HG03354 (cell line): ENCODE measurements at regions not wholly inside any gene's neighbourhood (a gene's known extent, or its start where the extent isn't known, plus 50 kb on each side); places are given as distances from the start of the nearest gene placed in this dataset.
"Not testable (repeated sequence)": the region's sequence is repeated elsewhere in the genome, so short reads cannot be mapped to it uniquely, and the experiment has no call there.

Source experiments
- ATAC-seq: cut with Tn5 transposase; IDR thresholded peaks from one replicate; pipeline ENCODE4 v1.9.1; 2021; ENCODE audit warnings: mild to moderate bottlenecking; ENCODE audit not compliant: unreplicated experiment, poor library complexity, severe bottlenecking

DNA sequence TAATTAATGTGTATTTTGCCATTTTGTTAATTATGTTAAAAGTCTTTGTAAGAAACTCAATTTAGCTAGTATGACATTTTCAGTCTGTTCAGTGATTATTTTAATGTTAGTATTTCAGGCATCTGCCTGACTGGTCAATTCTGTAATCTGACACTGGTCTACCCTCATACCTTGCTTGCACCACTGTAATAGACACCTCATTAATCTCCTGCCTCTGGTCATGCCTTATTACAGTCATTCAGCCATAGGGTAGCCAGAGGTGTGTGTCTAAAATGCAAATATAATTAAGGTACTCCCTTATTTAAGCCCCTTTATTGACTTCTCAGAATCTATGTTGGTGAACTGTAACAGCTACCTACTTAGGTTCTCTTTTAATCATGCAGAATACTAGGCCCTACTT lies 861.1 kb upstream of the IGFBP7 start:
- ATAC-seq = no peak

DNA sequence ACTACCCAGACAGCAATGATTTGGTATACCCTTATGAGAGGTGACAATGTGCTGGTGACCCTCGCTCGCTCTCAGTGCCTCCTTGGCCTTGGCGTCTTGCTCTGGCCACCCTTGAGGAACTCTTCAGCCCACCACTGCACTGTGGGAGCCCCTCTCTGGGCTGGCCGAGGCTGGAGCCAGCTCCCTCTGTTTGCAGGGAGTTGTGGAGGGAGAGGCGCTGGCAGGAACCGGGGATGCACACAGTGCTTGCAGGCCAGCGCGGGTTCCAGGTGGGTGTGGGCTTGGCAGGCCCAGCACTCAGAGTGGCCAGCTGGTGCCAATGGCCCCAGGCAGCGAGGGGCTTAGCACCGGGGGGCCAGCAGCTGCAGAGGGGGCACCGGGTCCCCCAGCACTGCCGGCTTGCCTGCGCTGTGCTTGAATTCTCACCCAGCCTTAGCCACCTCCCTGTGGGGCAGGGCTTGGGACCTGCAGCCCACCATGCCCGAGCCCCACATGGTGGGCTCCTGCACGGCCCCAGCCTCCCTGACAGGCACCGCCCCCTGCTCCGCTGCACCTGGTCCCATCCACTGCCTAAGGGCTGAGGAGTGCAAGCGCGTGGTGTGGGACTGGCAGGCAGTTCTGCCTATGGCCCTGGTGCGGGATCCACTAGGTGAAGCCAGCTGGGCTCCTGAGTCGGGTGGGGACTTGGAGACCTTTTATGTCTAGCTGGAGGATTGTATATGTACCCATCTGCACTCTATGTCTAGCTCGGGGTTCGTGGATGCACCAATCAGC lies 857.0 kb upstream of the IGFBP7 start:
- ATAC-seq = no peak

DNA sequence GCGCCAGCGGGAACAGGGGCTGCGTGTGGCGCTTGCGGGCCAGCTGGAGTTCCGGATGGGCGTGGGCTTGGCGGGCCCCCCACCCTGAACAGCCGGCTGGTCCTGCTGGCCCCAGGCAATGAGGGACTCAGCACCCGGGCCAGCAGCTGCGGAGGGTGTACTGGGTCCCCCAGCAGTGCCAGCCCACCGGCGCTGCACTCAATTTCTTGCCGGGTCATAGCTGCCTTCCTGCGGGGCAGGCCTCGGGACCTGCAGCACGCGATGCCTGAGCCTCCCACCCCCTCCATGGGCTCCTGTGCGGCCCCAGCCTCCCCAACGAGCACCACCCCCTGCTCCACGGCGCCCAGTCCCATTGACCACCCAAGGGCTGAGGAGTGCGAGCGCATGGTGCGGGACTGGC lies 855.2 kb upstream of the IGFBP7 start:
- not testable (repeated sequence) for ATAC-seq

DNA sequence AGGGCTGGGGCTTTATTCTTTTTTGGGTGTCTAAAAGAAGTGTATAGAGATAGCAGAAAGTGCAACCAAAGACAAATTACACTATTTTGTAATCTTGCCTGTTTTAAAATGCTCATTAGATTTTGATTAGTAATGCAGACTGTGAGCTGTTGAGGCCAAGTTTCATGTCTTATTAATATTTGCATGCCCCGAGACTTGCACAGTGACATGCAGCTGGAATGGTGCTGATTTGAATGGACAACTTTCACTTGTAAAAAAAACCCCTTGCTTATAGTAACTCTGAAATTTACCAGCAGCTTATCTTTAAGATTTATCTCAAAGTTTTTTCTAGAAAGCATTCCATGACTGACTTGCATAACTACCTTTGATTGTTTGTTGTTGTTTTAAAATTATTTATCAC lies 835.1 kb upstream of the IGFBP7 start:
- ATAC-seq = no peak

DNA sequence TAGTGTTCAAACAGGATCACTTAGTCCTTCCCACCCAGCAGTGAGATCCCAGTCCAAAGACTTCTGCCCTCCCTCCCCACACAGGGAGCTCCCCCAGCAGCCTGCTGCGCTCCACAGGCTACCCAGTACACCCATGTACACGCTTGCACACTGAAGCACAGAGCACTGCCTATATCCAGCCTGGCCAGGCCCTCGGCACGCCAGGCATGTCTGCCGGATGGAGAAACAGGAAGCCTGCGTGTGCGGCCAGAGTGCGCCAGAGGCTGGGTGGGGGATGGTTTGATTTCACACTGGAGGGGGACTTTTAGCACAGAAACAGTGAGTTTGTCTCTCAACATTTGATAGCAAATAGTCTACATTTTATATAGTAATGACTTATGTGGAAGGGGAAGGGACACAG lies 833.5 kb upstream of the IGFBP7 start:
- no peak for ATAC-seq

DNA sequence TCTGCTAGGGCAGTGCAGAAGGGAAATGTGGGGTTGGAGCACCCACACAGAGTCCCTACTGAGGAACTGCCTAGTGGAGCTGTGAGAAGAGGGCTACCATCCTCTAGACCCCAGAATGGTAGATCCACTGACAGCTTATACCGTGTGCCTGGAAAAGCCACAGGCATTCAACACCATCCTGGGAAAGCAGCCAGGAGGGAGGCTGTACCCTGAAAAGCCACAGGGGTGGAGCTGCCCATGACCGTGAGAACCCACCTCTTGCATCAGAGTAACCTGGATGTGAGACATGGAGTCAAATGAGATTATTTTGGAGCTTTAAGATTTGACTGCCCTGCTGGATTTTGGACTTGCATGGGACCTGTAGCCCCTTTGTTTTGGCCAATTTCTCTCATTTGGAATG lies 827.1 kb upstream of the IGFBP7 start:
- not testable (repeated sequence) for ATAC-seq

DNA sequence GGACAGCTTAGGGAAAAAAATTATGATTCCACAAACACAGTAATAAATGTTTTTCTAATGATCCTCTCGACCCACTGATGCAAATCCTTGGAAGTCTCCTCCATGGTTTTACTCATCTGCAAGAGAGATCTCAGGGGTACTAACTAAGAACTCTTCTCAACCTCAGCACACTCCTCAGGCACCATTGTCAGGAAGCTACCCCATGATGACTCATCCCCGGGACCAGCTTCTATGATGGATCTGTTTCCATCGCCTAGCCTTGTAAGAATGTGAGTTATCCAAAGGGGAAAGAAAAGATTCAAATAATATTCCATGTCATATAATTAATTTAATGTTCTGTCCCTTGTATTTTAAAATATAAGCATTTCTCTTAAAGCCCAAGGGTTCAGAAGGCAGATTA lies 816.1 kb upstream of the IGFBP7 start:
- no peak for ATAC-seq

DNA sequence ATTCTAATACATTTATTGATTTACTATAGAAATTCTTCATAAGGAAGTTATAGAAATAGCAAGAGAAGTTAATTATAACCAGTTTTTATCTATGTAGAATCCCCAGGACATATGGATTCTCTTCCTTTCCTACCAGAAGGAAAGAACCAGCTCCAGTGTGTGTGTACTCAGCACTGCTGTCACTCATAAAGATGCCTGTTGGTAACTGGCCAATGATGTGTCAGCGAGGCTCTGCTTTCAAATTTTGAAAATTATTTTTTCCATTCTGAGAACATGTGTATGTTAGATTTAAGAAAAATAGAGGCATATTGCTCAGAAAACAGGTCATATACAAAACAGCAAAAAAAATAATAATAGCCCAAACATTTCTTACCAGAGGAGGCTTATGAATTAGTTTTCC lies 814.8 kb upstream of the IGFBP7 start:
- ATAC-seq = no peak

DNA sequence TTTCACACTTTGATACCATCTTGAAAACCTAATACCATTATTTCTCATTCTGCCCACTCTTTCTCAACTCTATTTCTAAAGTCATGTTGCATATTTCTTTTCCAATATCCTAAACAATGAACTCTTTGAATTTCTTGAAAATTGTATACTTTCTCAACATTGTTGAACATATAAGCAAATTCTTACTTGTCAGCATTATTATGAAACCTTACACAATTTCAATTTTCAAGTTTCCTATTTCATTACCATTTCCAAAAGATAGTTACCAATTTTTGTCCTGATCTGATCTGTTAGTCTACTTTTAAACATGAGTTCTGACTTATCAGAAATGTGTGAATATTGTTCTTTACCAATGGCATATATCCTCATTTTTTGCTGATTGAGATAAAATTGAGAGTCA lies 806.3 kb upstream of the IGFBP7 start:
- ATAC-seq = no peak

DNA sequence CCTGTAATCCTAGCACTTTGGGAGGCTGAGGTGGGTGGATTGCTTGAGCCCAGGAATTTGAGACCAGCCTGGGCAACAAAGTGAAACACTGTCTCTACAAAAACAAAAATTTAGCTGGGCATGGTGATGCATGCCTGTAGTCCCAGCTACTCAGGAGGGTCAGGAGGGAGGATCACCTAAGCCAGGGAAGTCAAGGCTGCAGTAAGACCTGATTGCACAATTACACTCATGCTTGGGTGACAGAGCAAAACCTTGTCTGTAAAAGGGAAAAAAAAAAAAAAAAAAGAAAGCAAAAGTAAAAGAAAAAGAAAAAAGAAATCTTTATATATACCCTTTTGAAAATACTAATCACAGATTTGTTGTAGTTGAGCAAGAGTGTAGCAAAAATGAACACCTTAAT lies 801.0 kb upstream of the IGFBP7 start:
- no peak for ATAC-seq

DNA sequence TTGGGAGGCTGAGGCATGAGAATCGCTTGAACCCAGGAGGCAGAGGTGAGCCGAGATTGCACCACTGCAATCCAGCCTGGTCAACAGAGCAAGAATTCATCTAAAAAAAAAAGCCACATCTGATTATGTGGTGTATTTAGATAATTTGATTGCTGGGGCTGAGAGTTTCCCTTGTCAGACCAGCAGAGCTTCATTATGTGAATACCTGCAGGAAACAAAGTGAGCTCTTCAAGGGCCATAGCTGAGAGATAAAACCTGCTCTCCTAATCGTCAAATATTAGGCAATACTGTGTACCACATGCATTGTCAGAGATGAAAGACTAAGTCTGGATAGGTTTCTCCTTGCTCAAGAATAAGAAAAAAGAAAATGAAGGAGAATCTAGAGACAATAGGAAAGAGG lies 800.0 kb upstream of the IGFBP7 start:
- no peak for ATAC-seq

DNA sequence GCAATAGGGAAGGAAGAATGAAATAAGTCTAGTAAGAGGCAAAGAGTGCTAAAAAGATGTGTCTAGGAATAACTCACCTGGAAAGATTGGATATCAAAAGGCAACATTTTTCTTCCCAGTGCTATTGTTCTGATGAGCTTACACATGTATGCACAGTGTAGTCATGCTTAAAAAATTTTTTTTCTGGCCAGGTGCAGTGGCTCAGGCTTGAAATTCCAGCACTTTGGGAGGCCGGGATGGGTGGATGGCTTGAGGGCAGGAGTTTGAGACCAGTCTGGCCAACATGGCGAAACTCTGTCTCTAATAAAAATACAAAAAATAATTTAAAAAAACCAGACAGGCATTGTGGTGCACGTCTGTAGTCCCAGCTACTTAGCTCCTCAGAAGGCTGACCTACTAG lies 795.8 kb upstream of the IGFBP7 start:
- no peak for ATAC-seq

DNA sequence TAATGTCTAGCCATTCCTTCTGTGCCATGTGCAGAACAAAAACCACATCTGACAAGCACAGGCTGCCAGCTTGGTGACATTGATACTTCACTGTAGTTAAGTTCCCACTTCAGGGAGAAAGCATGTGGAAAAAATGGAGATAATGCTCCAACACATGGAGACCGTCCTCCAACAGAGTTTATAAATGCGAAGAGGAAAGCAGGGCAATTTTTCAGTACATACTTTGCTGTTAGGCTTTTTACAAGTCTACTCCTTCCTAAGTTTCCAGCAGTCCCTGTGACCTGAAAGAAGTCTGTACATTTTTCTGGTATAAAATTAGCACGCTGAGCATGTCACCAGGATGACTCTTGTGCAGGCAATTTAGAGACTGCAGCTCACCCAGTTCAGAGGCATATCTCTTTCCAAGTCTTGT lies 766.9 kb upstream of the IGFBP7 start:
- no peak for ATAC-seq

DNA sequence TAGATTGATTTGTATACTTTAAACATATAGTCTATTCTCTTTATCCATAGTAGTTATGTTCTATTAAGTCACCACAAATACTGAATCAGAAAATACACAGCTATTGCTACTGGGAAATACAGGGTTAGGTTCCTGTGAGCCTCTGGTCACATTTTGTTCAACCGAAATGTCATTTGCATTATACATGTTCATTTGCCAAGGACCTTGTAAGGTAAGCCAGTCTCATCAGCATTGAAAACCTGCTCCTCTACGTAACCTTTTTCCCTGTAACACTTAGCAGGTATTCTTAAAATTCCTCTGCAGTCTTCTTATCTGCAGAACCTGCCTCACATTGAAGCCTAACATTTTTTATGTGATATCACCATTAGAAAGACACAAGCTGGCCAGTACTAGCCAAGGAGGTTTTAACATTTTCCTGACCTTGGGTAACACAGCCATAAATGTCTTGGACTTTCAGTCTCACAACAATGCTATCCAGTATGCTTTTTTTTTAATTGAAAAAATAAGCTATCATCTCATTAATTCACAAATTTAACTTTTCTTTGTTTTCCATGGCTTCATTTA lies 765.7 kb upstream of the IGFBP7 start:
- ATAC-seq = no peak

DNA sequence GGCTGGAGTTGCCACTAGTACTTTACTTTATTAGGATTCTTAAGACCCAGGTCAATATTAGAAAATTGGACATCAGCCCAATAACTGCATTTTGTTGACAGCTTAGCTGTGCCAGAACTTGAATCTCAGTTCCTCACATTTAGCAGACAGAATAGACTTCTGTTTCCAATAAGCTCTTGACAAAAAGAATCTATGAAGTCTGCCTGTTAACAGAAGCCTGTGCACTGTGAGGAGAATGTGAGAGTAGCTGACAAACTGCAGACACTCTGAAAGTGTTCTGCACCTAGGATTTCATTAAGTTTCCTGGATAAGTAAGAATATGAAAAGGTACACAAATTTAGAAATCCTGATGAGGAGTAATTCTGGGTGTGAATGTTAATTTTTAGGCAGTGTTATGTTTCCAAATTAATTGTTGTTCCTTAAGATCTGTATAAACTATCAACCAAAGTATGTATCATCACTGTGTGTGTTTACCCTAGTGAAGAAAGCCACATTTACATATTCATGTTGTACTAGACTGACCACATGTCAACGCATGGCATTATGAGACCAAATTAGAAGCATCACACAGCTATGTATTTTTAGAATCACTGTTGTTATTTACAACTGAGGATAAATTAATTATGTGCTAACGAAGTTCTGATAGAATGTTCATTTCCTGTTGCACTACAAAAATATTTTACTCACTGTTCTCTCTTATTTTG lies 756.4 kb upstream of the IGFBP7 start:
- ATAC-seq = no peak

DNA sequence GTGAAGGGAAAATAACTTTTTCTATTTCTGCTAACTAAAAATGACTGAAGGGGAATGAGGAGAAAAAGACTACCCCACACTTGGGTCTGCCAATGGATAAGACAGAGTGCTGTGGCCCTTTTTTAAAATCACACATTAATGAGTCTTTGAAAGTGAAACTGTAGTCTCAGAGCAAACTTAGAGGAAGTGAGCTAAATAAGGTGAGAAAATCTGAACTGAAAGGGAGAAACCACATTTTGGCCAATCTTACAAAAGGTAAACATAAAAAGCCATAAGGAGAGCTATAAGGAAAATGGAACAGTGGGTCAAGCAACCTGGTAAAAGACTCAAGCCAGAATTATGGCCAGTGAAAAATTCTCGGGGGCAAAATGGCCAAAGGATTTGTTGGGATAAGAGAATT lies 755.1 kb upstream of the IGFBP7 start:
- ATAC-seq = peak; percentile 96

DNA sequence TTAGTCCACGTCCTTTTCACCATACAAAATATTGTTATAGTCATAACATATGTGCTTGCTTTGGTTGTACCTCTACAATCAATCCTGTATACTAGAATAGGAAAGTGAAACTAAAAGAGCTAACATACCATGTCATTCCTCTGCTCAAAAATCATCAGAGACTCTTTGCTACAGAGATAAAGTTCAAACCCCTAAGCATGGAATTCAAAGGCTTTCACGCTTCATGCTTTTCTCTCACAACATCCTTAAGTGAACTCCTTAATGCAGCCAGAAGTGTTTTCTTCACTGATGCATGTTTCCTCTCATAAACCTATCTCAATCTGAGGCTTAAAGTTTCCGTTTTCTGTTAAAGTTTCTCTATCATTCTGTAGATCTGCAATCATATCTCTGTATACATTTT lies 744.6 kb upstream of the IGFBP7 start:
- ATAC-seq = peak; percentile 88

DNA sequence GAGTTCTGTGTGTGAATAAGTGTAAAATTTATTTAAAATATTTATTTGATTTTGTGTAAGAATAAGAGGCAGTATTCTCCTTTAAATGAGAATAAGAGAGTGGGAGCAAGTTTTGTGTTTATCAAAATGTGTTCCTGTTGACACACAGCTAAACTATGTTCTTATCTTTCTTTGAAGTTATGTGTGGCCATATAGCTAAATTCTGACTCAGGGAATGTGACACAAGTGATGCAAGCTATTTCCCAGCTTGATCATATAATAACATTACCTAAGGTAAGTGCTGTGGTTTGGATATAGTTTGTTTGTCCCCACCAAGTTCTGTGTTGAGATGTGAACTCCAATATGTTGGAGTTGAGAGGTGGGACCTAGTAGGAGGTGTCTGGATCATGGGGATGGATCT lies 740.0 kb upstream of the IGFBP7 start:
- no peak for ATAC-seq

DNA sequence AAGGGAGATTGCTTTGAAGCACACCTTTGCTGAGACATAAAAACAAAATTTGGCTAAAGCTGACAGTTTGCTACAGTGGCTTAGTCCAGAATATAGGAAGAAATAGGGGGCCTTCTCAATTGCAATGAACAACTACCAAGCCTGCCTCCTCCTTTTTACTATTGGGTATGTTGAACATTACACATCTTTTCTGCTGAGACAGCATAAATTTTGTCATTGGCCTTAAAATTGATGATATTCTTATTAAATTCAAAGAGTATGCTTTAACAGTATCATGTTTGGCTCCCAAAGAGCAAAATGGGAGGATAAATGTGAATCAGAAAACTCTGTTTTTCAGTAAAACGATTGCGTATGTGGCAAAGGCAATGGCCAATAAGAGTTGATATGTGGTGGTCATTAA lies 721.9 kb upstream of the IGFBP7 start:
- no peak for ATAC-seq

DNA sequence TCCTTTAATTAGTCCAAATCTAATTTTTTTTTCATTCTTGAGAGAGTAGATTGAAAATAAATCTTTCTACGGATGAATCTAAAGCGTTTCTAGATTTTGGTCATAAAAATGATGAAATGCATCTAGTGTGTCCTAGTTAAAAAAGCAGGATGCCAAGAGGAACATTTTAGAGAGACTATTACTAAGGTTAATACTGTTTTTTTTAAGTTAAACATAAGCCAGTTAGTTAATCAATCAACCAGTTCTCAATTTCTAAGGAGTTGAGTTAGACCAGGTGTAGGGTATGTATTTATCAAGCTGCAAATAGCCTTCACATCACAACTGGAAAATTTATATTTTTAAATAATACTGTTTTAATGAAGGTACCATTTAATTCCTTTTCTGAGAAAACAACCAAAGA lies 679.5 kb upstream of the IGFBP7 start:
- no peak for ATAC-seq

DNA sequence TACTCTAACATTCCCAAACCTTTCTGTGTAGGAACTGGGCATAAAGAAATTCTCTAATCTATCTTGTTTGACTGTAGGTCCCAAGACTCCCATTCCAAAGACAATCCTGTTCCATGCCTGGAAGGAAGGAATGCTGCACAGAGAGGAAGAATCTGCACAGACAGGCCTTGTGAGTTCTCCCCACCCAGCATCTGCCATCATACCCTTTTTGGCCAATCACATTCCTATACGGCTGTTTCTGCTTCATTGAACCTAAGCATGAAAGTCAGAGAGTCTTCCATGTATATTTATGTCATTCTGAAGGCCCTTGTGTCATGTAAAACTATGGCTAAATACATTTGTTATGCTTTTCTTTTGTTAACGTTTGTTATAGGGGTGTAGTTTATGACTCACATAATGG lies 667.7 kb upstream of the IGFBP7 start:
- ATAC-seq = no peak
